B cell (primary cell): ENCODE measurements at regions not wholly inside any gene's neighbourhood (a gene's known extent, or its start where the extent isn't known, plus 50 kb on each side); places are given as distances from the start of the nearest gene placed in this dataset.

Experiments
- ATAC-seq: fragments of 200-7000 bp; cut with Tn5 transposase; one replicate; pipeline ENCODE4 v1.10.0; 2021; ENCODE audit warnings: low read depth, mild to moderate bottlenecking, moderate number of reproducible peaks, moderate library complexity
- CTCF ChIA-PET: fragments of 350-600 bp; sonication (Branson Sonifier 250); formaldehyde crosslinking; loops from one replicate; lab custom pipeline; 2021; ENCODE audit warnings: antibody characterized with exemption, inconsistent platforms; lab: Charles Lee
- POLR2A ChIA-PET: fragments of 350-600 bp; sonication (Branson Sonifier 250); formaldehyde crosslinking; loops from one replicate; lab custom pipeline; 2021; ENCODE audit warnings: antibody characterized with exemption; lab: Charles Lee
- DNase-seq: peaks from one replicate; pipeline ENCODE4 v3.0.0; 2013
- H2AFZ ChIP-seq: 2 replicates; pipeline ENCODE4 v1.6.1; 2012; ENCODE audit warnings: mild to moderate bottlenecking, low read depth, low read length; ENCODE audit not compliant: insufficient read depth, poor library complexity, severe bottlenecking
- H3K27ac ChIP-seq, 2 donors: 1 replicate in 1 of 2; 2 replicates in 1 of 2; pipeline ENCODE4 v1.5.1; 2012 to 2013; ENCODE audit warnings: low read length in 2 of 2, mild to moderate bottlenecking in 2 of 2, moderate library complexity in 1 of 2
- H3K27me3 ChIP-seq, 4 experiments: fragments of 200-600 bp in 1 of 4; sonication (generic) in 1 of 4; replicated peaks in 1 of 4; 1 replicate in 2 of 4; 2 replicates in 2 of 4; pipeline versions ENCODE4 v1.6.1 to v1.7.0; 2013 to 2016; ENCODE audit warnings: low read length in 3 of 4, mild to moderate bottlenecking in 2 of 4, mixed read lengths in 1 of 4, moderate library complexity in 1 of 4; ENCODE audit not compliant: insufficient read depth in 4 of 4, control insufficient read depth in 3 of 4; ENCODE audit errors: control extremely low read depth in 1 of 4
- H3K36me3 ChIP-seq, 2 experiments: replicated peaks in 1 of 2; 1 replicate in 1 of 2; 2 replicates in 1 of 2; pipeline versions ENCODE4 v1.6.1 to v1.7.1; 2013; ENCODE audit warnings: low read length in 1 of 2; ENCODE audit not compliant: insufficient read depth in 2 of 2, control insufficient read depth in 1 of 2; ENCODE audit errors: control extremely low read depth in 1 of 2, extremely low read depth in 1 of 2
- H3K4me1 ChIP-seq, 2 donors: fragments of 200-600 bp in 1 of 2; sonication (generic) in 1 of 2; 1 replicate in 1 of 2; 2 replicates in 1 of 2; pipeline versions ENCODE4 v1.5.1 to v1.6.1; 2013 to 2017; ENCODE audit warnings: low read length in 2 of 2; ENCODE audit not compliant: control insufficient read depth in 2 of 2, insufficient read depth in 2 of 2
- H3K4me2 ChIP-seq: replicated peaks from 2 replicates; pipeline ENCODE3; 2012; ENCODE audit warnings: mild to moderate bottlenecking, low read depth, low read length; ENCODE audit not compliant: poor library complexity, severe bottlenecking
- H3K4me3 ChIP-seq, 5 experiments: fragments of 200-600 bp in 1 of 5; sonication (generic) in 1 of 5; 1 replicate in 3 of 5; 2 replicates in 2 of 5; pipeline versions ENCODE4 v1.5.1 to v1.7.0; 2011 to 2016; ENCODE audit warnings: low read length in 4 of 5, mild to moderate bottlenecking in 4 of 5, low read depth in 2 of 5, control low read depth in 1 of 5, moderate library complexity in 1 of 5; ENCODE audit not compliant: insufficient read depth in 1 of 5; ENCODE audit errors: control extremely low read depth in 1 of 5, extremely low read depth in 1 of 5
- H3K79me2 ChIP-seq: fragments of 200-600 bp; sonication (generic); one replicate; pipeline ENCODE4 v1.6.0; 2016; ENCODE audit warnings: low read length; ENCODE audit not compliant: control insufficient read depth, insufficient read depth
- H3K9ac ChIP-seq: fragments of 200-600 bp; sonication (generic); 2 replicates; pipeline ENCODE4 v1.6.1; 2017; ENCODE audit warnings: mild to moderate bottlenecking, low read length, moderate library complexity
- H3K9me3 ChIP-seq, 3 donors: one replicate each; pipeline versions ENCODE4 v1.6.1 to v1.7.1; 2013; ENCODE audit warnings: low read length in 2 of 3; ENCODE audit not compliant: control insufficient read depth in 2 of 3, insufficient read depth in 1 of 3; ENCODE audit errors: control extremely low read depth in 1 of 3
- H4K20me1 ChIP-seq: 2 replicates; pipeline ENCODE4 v1.6.0; 2012; ENCODE audit warnings: mild to moderate bottlenecking, low read length; ENCODE audit not compliant: insufficient read depth, control insufficient read depth, poor library complexity, severe bottlenecking
- H3K27ac Mint-ChIP-seq: one replicate; pipeline ENCODE4 v1.8.0; 2021; ENCODE audit warnings: mixed read lengths
- H3K27me3 Mint-ChIP-seq: one replicate; pipeline ENCODE4 v1.8.0; 2021; ENCODE audit warnings: mixed read lengths
- H3K4me1 Mint-ChIP-seq: one replicate; pipeline ENCODE4 v1.8.0; 2021; ENCODE audit warnings: mixed read lengths
- H3K4me3 Mint-ChIP-seq: one replicate; pipeline ENCODE4 v1.8.0; 2021; ENCODE audit warnings: mixed read lengths
- H3K9me3 Mint-ChIP-seq: one replicate; pipeline ENCODE4 v1.8.0; 2022; ENCODE audit warnings: mixed read lengths; ENCODE audit not compliant: insufficient read depth
- CTCF ChIP-seq: fragments of 200-600 bp; IDR thresholded peaks from one replicate; pipeline ENCODE4 v1.8.0; 2022; ENCODE audit warnings: antibody characterized with exemption, mild to moderate bottlenecking
- EZH2 ChIP-seq: IDR thresholded peaks from 2 replicates; pipeline ENCODE4 v1.6.1; 2012; ENCODE audit warnings: borderline replicate concordance, low read depth, mild to moderate bottlenecking, moderate library complexity, low read length; ENCODE audit not compliant: insufficient read depth, poor library complexity, severe bottlenecking
- WGBS: methylation state at CpG from one replicate; pipeline ENCODE4 v1.1.5; 2013; ENCODE audit warnings: missing lambda C conversion rate; ENCODE audit not compliant: insufficient coverage; 5-methylcytosine and 5-hydroxymethylcytosine counted together
- intact Hi-C: fragments of 100-400 bp; cut with micrococcal nuclease; formaldehyde crosslinking; loops from one replicate; pipeline ENCODE4 v1.10.0; 2022

- no peaks in the 10 kb centered on the region for H3K9me3 ChIP-seq
- 73% methylated on average over 1 of the region's 1 CpG for WGBS
- no peak for DNase-seq
- H3K4me1 Mint-ChIP-seq = no peaks in the 10 kb centered on the region
- H3K4me3 ChIP-seq = no peak overlapping the region
- POLR2A ChIA-PET = no interaction called here
- H3K36me3 ChIP-seq = no peaks in the 10 kb centered on the region
- H3K27me3 Mint-ChIP-seq = no peaks in the 10 kb centered on the region
- no peaks in the 10 kb centered on the region for H3K4me1 ChIP-seq
- TF ChIP-seq CTCF (no peak), EZH2 (no peak)
- intact Hi-C loops = no loop called here
- H3K4me3 Mint-ChIP-seq = no peak overlapping the region
- no peak overlapping the region for H3K27ac ChIP-seq
- H3K9me3 Mint-ChIP-seq = no peaks in the 10 kb centered on the region
- ATAC-seq = no peak
- H3K27me3 ChIP-seq = no peaks in the 10 kb centered on the region
- H3K4me2 ChIP-seq = no peak overlapping the region
- no peak overlapping the region for H3K9ac ChIP-seq
- no peak overlapping the region for H3K27ac Mint-ChIP-seq
- CTCF ChIA-PET = interaction anchor here (1.4 kb wide), 1 partner anchor 11 kb away, joined by 3 read pairs; no protein-coding TSS in a partner anchor
- no peaks in the 10 kb centered on the region for H4K20me1 ChIP-seq
- no peaks in the 10 kb centered on the region for H3K79me2 ChIP-seq
- H2AFZ ChIP-seq = no peak overlapping the region
Measured at GRCh38 chr12:65623507-65623906, 200.8 kb upstream of the HMGA2 start.

GRCh38 chr12:65624554-65625086, 199.7 kb upstream of the HMGA2 start:
- intact Hi-C loops = no loop called here
- no peaks in the 10 kb centered on the region for H3K27me3 ChIP-seq
- no peaks in the 10 kb centered on the region for H3K27me3 Mint-ChIP-seq
- H3K27ac ChIP-seq = no peak overlapping the region
- no peak overlapping the region for H3K4me3 ChIP-seq
- no peaks in the 10 kb centered on the region for H3K4me1 ChIP-seq
- ATAC-seq = no peak
- TF ChIP-seq CTCF (no peak), EZH2 (no peak)
- H2AFZ ChIP-seq = no peak overlapping the region
- H3K9me3 Mint-ChIP-seq = no peaks in the 10 kb centered on the region
- no peaks in the 10 kb centered on the region for H3K9me3 ChIP-seq
- ChIA-PET POLR2A (no interaction called here), CTCF (interaction anchor here (1.4 kb wide), 1 partner anchor 12 kb away, joined by 3 read pairs; no protein-coding TSS in a partner anchor)
- 83% methylated on average over 1 of the region's 4 CpGs for WGBS
- no peak overlapping the region for H3K9ac ChIP-seq
- no peaks in the 10 kb centered on the region for H4K20me1 ChIP-seq
- no peaks in the 10 kb centered on the region for H3K79me2 ChIP-seq
- no peak overlapping the region for H3K4me3 Mint-ChIP-seq
- no peaks in the 10 kb centered on the region for H3K4me1 Mint-ChIP-seq
- H3K27ac Mint-ChIP-seq = no peak overlapping the region
- H3K36me3 ChIP-seq = no peaks in the 10 kb centered on the region
- no peak for DNase-seq
- no peak overlapping the region for H3K4me2 ChIP-seq
